ENCODE measurements at regions not wholly inside any gene's neighbourhood (a gene's known extent, or its start where the extent isn't known, plus 50 kb on each side); places are given as distances from the start of the nearest gene placed in this dataset.

- Histone ChIP-seq H3K27me3 (ENCODE audit: insufficient read depth, low read length) (no peaks in the 10 kb centered on the region), H3F3A (ENCODE audit: insufficient read depth, low read length) (no peaks in the 10 kb centered on the region), H3K36me3 (ENCODE audit: insufficient read depth, low read length) (no peaks in the 10 kb centered on the region), H3K4me3 (ENCODE audit: low read depth, low read length, poor library complexity, severe bottlenecking) (no peak overlapping the region), H4K20me1 (ENCODE audit: insufficient read depth, low read length) (no peaks in the 10 kb centered on the region), H3K79me2 (ENCODE audit: insufficient read depth, low read length) (no peaks in the 10 kb centered on the region), H3K9ac (ENCODE audit: low read length) (no peak overlapping the region), H3K4me1 (ENCODE audit: insufficient read depth, low read length, severe bottlenecking) (no peaks in the 10 kb centered on the region), H2AFZ (ENCODE audit: low read length) (no peak overlapping the region), H3K27ac (ENCODE audit: low read depth, low read length, poor library complexity, severe bottlenecking) (no peak overlapping the region), H3K9me3 (ENCODE audit: low read length) (no peaks in the 10 kb centered on the region), H3K9me2 (ENCODE audit: low read depth, low read length) (no peaks in the 10 kb centered on the region), H3K4me2 (ENCODE audit: low read length) (no peak overlapping the region)
- TF ChIP-seq EZH2 (IDR thresholded peaks at IDR 0.05; ENCODE audit: borderline replicate concordance, low read length) (no peak), CTCF (IDR thresholded peaks at IDR 0.05; ENCODE audit: low read length) (no peak)
These were observed 570.1 kb upstream of the CBLB start for GRCh38 chr3:106438887-106439286.

GRCh38 chr3:106440672-106441071 is 571.9 kb upstream of the CBLB start:
- H3K27me3 ChIP-seq (ENCODE audit: insufficient read depth, low read length): no peaks in the 10 kb centered on the region
- H3K79me2 ChIP-seq (ENCODE audit: insufficient read depth, low read length): no peaks in the 10 kb centered on the region
- H3K27ac ChIP-seq (ENCODE audit: low read depth, low read length, poor library complexity, severe bottlenecking): no peak overlapping the region
- H3K9me2 ChIP-seq (ENCODE audit: low read depth, low read length): no peaks in the 10 kb centered on the region
- no peaks in the 10 kb centered on the region for H3K4me1 ChIP-seq (ENCODE audit: insufficient read depth, low read length, severe bottlenecking)
- no peaks in the 10 kb centered on the region for H3K9me3 ChIP-seq (ENCODE audit: low read length)
- no peaks in the 10 kb centered on the region for H3K36me3 ChIP-seq (ENCODE audit: insufficient read depth, low read length)
- H3K4me2 ChIP-seq (ENCODE audit: low read length): no peak overlapping the region
- H4K20me1 ChIP-seq (ENCODE audit: insufficient read depth, low read length): no peaks in the 10 kb centered on the region
- H2AFZ ChIP-seq (ENCODE audit: low read length): 0 out of 2 replicates have a peak overlapping the region, but pooled peaks have one; percentile 48
- no peak overlapping the region for H3K9ac ChIP-seq (ENCODE audit: low read length)
- TF ChIP-seq EZH2 (IDR thresholded peaks at IDR 0.05; ENCODE audit: borderline replicate concordance, low read length) (no peak), CTCF (IDR thresholded peaks at IDR 0.05; ENCODE audit: low read length) (no peak)
- no peak overlapping the region for H3K4me3 ChIP-seq (ENCODE audit: low read depth, low read length, poor library complexity, severe bottlenecking)
- no peaks in the 10 kb centered on the region for H3F3A ChIP-seq (ENCODE audit: insufficient read depth, low read length)

- Histone ChIP-seq H3K4me3 (ENCODE audit: low read depth, low read length, poor library complexity, severe bottlenecking) (no peak overlapping the region), H3K4me2 (ENCODE audit: low read length) (no peak overlapping the region), H3K4me1 (ENCODE audit: insufficient read depth, low read length, severe bottlenecking) (no peaks in the 10 kb centered on the region), H3K9me2 (ENCODE audit: low read depth, low read length) (no peaks in the 10 kb centered on the region), H3F3A (ENCODE audit: insufficient read depth, low read length) (no peaks in the 10 kb centered on the region), H3K9ac (ENCODE audit: low read length) (no peak overlapping the region), H2AFZ (ENCODE audit: low read length) (no peak overlapping the region), H3K79me2 (ENCODE audit: insufficient read depth, low read length) (no peaks in the 10 kb centered on the region), H4K20me1 (ENCODE audit: insufficient read depth, low read length) (no peaks in the 10 kb centered on the region), H3K36me3 (ENCODE audit: insufficient read depth, low read length) (no peaks in the 10 kb centered on the region), H3K27ac (ENCODE audit: low read depth, low read length, poor library complexity, severe bottlenecking) (no peak overlapping the region), H3K9me3 (ENCODE audit: low read length) (0 out of 2 replicates have a peak, but pooled peaks cover 5% of the 10 kb centered on the region), H3K27me3 (ENCODE audit: insufficient read depth, low read length) (no peaks in the 10 kb centered on the region)
- TF ChIP-seq EZH2 (IDR thresholded peaks at IDR 0.05; ENCODE audit: borderline replicate concordance, low read length) (no peak), CTCF (IDR thresholded peaks at IDR 0.05; ENCODE audit: low read length) (no peak)
These were observed 577.5 kb upstream of the CBLB start for GRCh38 chr3:106446271-106446670.

Measured in OCI-LY1 (cell line).